NCI-H2171 treated with DMSO at 0.1 percent for 48 hours (cell line): ENCODE measurements at regions not wholly inside any gene's neighbourhood (a gene's known extent, or its start where the extent isn't known, plus 50 kb on each side); places are given as distances from the start of the nearest gene placed in this dataset.

Experiments
- DNase-seq: peaks from one replicate; lab custom pipeline; 2025; lab: John Stamatoyannopoulos, UW

- no peak for DNase-seq
Measured at GRCh38 chr5:2569774-2570542, 181.5 kb downstream of the IRX2 start.

GRCh38 chr5:2569176-2569575, 182.3 kb downstream of the IRX2 start:
- no peak for DNase-seq

GRCh38 chr5:2566284-2566683, 185.2 kb downstream of the IRX2 start:
- no peak for DNase-seq

- DNase-seq: no peak
Measured at GRCh38 chr5:2565147-2565546, 186.3 kb downstream of the IRX2 start.

GRCh38 chr5:2563046-2563445, 188.4 kb downstream of the IRX2 start:
- DNase-seq: no peak

- DNase-seq: no peak
Measured at GRCh38 chr5:2562036-2562435, 189.4 kb downstream of the IRX2 start.

- DNase-seq: no peak
Measured at GRCh38 chr5:2560435-2560834, 191.0 kb downstream of the IRX2 start.

- peak; percentile 38 for DNase-seq
Measured at GRCh38 chr5:2557435-2557834, 194.0 kb downstream of the IRX2 start.

GRCh38 chr5:2556375-2556966, 195.0 kb downstream of the IRX2 start:
- DNase-seq: no peak

- no peak for DNase-seq
Measured at GRCh38 chr5:2553611-2554010, 197.9 kb downstream of the IRX2 start.

GRCh38 chr5:2550509-2550908, 201.0 kb downstream of the IRX2 start:
- DNase-seq: no peak

GRCh38 chr5:2549900-2550299, 201.6 kb downstream of the IRX2 start:
- no peak for DNase-seq

GRCh38 chr5:2549354-2549753, 202.1 kb downstream of the IRX2 start:
- no peak for DNase-seq

- DNase-seq: no peak
Measured at GRCh38 chr5:2546938-2547337, 204.5 kb downstream of the IRX2 start.

GRCh38 chr5:2544003-2544402, 207.5 kb downstream of the IRX2 start:
- no peak for DNase-seq

GRCh38 chr5:2542821-2543220, 208.7 kb downstream of the IRX2 start:
- DNase-seq: no peak

GRCh38 chr5:2542026-2542425, 209.5 kb downstream of the IRX2 start:
- DNase-seq: no peak

- DNase-seq: no peak
Measured at GRCh38 chr5:2538169-2538568, 213.3 kb downstream of the IRX2 start.

GRCh38 chr5:2537378-2538145, 213.9 kb downstream of the IRX2 start:
- DNase-seq: no peak

GRCh38 chr5:2536632-2537377, 214.7 kb downstream of the IRX2 start:
- DNase-seq: peak; percentile 80

GRCh38 chr5:2534970-2535369, 216.5 kb downstream of the IRX2 start:
- no peak for DNase-seq

GRCh38 chr5:2534251-2534650, 217.2 kb downstream of the IRX2 start:
- DNase-seq: no peak
